Germinal center (tissue), 1 donor: ENCODE measurements at regions not wholly inside any gene's neighbourhood (a gene's known extent, or its start where the extent isn't known, plus 50 kb on each side); places are given as distances from the start of the nearest gene placed in this dataset.

Experiments
- DNase-seq: peaks from one replicate; pipeline ENCODE4 v3.0.0; 2012; ENCODE audit warnings: mixed read lengths, low spot score

DNA sequence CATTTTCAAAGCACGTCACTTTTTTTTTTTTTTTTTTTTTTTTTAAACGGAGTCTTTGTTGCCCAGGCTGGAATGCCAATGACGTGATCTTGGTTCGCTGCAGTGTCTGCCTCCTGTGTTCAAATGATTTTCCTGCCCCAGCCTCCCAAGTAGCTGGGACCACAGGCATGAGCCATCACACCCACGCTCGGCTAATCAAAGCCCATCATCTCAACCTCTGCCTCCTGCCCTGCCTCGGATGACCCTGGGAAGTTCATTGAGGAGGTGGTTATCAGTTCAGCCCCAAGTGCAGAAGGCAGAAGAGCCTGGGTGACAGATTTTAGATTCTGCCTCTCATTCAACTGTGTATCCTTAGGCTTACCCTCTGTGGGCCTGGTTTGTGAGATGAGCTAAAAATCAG lies 484.9 kb upstream of the EEF2KMT start:
- DNase-seq = no peak

DNA sequence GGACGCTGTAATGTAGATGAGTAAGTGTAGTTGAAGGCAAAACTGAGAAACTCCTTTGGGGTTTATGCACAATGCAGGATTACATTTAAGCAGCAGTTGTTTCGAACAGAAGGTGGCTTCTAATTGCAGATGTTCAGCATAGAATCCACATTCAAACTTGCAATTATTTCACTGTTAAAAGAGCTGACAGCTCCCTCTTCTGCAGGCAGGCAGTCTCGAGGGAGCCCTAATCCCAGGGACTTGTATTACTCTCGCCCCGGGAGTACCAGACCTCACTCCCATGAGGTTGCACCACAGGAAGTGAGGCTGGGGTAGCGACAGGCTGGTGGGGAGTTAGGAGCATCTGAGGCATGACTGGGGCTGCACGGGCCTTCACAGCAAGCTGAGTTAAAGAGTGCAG lies 484.3 kb upstream of the EEF2KMT start:
- no peak for DNase-seq

DNA sequence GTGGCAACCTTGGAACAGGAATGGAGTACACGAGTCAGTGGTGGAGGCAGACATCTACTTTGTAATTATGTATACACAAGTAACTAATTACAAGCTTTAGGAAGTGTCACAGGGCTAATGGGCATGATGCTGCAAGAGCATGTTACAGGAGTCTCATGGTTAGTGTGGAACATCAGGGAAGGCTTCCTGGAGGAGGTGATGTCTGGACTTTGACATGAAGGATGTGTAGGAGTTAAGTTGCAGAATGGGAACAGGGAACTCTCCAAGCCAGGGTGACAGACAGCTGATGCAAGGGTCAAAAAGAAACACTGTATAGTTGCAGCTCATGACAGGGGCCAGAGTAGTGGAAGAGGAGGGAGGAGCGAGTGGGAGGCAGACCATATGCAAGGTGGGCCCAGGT lies 483.8 kb upstream of the EEF2KMT start:
- DNase-seq = no peak

DNA sequence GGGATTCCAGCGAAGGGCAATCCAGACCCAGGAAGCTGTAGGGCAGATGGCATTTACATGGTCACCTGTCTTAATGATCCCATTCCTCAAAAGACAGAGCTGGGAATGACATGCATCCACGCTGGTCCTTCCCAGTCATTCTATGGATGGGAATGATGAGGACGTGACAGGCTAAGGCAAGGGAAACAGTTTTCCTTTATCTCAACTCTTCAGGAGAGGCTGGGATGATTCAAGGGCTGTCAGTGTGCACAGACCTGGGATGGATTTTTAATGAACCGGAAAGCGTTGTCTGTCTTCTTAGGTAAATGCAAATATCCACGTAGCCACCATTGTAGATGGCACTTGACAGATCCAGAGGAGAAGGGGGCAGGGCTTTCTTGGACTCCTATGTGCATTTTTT lies 483.2 kb upstream of the EEF2KMT start:
- no peak for DNase-seq

DNA sequence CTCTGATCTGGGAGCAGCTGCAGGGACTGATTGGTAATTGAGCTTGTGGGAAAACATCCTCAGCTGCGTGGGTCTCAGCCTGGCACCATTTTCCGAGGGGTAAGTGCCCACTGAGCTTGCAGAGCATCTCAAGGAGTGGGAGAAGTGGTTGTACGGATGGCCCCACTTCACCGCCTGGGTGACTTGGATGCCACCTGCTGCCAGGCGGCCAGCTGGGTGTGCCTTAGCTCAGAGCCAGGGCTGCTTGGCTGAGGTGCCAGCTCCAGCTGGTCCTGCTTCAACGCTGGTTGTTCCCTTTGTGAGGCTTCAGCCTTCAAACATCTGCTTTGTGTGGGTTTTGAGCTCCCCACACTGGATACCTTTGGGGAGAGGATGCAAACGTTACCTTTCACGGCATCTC lies 482.7 kb upstream of the EEF2KMT start:
- no peak for DNase-seq

DNA sequence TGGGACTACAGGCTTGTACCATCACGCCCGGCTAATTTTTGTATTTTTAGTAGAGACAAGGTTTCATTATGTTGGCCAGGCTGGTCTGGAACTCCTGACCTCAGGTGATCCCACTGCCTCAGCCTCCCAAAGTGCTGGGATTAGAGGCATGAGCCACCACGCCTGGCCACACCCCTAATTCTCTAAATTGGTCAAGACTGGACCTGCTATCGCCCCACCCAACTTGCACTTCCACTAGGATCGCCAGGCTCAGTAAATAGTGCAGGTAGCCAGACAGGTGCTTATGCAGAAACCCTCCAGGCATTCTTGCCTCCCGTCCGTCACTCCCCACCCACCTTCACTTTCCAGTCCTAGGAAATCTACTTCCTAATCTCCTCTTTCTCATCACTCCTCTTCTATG lies 481.4 kb upstream of the EEF2KMT start:
- DNase-seq = no peak

DNA sequence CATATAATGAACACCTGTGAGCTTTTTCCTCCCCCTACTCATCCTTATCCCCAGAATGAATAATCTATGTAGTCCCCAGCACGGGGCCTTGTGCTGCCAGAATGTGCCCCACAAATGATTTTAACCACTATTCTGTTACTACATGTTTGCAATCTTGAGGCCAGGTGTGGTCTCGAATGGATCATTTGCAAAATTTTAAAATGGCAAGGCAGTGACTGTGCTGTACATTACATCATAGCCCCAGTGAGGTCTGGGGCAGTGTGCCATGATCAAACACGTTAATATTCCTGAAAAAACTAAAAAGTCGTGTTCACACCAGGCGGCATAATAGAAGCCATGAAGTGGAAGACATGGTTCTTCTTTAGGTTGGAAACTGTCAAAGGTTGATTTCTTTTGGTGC lies 479.9 kb upstream of the EEF2KMT start:
- no peak for DNase-seq

DNA sequence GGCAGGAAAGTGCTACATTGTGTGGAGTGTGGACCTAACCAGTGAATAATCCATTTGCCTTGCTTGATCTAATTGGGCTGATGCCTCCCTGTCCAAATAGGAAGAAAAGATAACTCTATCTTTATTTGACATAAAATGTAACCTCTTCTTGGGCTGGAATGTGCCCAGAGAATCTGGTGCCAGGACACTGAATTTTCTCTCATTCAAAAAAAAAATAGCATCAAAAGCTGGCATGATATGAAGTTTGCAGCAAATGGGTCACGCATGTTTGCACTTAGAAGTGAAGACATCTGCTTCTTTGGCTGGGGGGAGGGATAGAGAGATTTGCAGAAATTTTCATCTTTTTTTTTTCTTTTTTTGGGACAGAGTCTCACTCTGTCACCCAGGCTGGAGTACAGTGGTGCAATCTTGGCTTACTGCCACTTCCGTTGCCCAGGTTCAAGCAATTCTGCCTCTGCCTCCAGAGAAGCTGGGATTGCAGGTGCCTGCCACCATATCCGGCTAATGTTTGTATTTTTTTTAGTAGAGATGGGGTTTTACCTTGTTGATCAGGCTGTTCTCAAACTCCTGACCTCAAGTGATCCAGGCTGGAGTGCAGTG lies 478.2 kb upstream of the EEF2KMT start:
- no peak for DNase-seq

DNA sequence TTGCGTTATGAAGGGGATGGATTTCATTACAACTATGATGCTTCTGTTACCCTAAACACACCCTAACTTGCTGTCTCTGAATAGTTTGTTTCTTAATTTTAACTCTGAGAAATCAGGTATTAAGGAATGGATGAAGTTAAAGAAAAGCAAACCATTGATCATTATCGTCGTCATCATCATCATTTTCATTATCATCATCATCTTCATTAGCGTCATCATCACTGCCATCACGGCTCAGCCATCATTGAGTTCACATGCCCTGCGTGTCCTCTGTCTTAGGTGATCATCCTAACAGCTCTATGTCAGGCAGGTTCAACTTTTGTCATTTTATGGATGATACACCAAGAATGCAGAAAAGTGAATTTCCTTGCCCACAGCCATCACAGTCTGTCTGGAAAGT lies 477.5 kb upstream of the EEF2KMT start:
- no peak for DNase-seq

DNA sequence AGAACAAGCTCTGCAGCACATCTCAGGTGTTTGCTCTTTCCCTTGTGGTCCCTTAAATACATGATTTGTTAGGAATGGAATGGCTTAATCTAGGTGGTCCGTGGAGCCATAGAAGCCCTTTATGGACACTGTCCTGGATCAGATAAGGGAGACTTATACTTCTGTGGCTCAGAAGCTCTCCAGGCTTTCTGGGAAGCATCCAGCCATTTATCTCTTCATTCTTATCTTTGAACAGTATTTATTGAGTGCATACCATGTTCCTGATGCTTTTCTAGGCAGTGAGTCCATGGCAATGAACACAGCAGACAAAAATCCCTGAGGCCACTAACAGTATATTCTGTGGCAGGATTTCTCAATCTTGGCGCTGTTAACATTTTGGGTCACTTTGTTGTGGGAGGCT lies 474.5 kb upstream of the EEF2KMT start:
- no peak for DNase-seq

DNA sequence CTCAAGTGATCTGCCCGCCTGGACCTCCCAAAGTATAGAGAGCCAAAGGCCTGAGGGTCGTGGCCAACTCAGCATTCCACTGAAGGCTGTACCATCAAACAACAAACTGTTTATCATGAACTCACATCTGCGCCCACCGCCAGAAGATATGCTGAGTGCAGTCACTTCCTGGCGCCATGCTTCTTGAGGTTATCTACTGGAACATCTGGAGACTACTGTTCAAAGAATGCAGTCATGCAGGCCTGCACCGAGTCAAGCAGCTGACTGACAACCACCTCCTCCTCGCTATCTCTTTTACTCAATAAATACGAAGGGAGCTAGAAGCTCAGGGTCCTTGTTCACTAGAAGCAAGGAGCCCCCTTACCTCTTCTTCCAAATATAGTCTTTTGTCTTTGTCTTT lies 473.9 kb upstream of the EEF2KMT start:
- no peak for DNase-seq

DNA sequence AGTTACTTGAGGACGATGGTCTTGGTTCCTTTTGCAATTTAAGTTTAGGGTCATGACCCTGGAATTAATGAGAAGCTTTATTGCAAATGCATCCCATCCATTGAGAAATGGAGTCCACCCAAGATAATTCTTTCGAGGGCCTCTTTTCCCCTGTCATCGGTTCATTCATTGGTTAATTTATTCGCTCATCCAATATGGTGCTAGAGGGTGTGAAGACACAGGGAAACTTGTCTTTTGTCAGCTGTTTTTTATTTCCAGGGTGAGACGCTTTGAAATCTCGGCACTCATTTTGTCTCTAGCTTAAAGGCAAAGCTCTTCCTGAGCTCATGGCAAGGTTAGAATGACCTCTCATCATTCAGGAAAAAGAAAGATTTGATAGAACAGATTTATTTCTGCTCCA lies 464.2 kb upstream of the EEF2KMT start:
- no peak for DNase-seq

DNA sequence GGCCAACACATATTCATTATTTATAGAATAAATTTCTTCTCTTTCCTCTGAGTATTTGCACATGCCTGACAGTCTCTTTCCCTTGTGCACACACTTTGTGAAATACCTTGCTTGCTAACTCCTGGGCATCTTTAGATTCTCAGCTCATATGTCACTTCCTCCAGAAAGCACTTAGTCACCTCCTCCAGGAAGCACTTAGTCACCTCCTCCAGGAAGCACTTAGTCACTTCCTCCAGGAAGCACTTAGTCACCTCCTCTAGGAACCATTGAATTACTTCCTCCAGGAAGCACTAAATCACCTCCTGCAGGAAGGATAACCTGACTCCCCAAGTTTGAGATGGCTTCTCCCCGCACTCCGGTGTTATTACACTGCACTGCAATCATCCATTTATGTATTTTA lies 462.5 kb upstream of the EEF2KMT start:
- no peak for DNase-seq

DNA sequence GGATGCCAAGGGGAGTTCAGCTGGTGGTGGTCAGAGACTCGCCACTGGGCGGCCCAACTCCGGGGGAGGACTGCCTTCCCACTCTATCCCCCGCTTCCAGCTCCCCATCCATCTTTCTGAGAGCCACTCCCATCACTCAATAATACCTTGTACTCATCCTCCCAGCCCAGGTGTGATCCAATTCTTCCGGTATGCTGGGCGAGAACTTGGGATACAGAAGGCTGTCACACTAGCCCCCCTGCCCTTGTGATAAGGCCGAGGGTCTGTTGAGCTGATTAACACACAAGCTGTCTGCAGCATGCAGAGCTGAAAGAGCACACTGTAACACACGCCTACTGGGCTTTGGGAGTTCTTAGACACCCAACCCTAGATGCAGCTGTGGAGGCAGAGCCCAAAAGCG lies 460.4 kb upstream of the EEF2KMT start:
- no peak for DNase-seq

DNA sequence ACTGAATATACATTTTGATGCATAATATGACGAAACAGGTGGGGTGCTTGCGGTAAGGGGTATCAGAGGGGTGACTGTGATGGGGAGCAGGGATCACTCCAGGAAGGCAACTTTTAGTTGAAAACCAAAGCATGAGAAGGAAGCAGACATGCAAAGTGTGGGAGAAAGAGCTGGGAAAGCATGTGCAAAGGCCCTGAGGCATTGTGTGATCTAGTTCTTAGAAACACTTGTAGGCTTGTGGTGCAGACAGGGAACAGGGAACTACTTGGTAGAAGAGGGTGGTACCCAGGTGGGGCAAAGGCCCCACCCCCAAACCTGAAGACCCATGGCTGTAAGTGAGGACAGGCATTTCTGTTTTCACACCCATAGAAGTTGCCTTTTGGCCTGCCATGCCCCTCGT lies 459.9 kb upstream of the EEF2KMT start:
- no peak for DNase-seq

DNA sequence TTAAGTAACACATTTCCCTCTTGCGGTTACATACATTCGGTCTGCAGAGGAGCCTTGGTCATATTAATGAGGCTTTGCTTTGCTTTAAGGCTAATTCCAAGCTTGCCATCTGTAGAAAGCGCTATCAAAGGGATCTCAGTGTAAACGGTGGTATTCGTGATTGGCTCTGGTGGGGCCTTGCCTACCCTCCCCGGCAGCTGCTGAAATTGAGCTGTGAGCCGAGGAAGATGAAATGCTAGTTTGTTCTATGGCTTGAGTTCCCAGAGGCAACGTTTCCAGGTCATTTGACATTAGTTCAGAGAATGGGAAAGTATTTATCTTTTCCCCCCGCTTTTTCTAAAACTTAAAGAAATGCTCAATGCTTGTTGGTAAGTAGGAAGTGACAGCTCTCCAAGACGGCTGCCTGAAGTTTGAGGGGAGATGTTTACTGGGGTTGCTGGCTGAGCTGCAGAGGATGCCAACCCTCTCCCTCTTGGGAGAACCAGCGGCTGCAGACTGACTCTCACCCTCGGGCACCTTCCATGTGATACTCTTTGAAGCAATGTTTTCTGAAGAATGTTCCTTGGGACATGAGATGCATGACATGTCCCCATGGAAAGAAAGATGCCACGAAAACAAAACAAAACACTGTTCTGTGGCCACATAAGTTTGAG lies 458.7 kb upstream of the EEF2KMT start:
- DNase-seq = no peak

DNA sequence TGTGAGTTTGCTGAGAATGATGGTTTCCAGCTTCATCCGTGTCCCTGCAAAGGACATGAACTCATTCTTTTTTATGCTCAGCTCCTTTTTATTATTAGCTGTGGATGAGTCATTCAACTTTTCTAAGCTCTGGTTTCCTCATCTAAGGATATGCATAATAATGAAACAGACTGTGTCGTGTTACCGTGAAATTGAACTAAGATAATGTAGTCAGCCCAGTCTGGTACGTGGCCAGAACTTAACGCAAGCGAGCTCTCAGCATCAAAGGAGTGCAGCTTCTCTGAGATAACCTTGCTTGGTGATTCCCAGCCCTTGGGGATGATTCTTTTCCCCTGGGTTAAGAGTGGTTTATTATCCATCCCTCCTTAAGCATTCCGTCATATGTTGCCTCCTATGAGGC lies 454.3 kb upstream of the EEF2KMT start:
- DNase-seq = no peak

DNA sequence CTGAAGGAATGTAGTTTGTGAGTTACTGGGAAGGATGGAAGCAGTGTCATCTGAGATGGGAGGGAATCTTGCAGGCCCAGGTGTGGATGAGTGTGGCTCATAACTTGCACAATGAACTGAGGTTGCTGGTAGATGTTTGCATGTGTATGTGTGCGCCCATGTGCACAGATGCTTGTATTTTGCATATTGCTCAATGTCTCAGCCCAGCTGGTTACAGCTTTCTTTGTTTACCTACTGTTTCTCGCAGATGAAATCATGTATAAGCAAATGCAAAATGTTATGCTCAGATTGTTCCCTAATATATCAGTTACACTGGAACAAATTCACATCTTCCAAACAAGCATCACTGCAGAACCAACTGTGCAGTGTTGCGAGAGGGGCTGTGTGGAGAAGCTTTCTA lies 452.2 kb upstream of the EEF2KMT start:
- no peak for DNase-seq

DNA sequence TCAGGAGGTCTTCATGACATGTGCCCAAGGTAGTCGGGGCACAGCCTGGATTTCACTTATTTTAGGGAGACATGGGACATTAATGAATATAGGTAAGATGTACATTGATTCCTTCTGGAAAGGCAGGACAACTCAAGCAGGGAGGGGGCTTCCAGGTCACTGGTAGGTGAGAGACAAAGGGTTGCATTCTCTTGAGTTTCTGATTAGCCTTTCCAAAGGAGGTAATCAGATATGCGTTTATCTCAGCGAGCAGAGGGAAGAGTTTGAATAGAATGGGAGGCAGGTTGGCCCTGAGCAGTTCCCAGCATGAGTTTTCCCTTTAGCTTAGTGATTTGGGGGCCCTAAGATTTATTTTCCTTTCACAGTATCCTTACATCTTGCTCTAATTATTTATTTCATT lies 443.8 kb upstream of the EEF2KMT start:
- DNase-seq = no peak

DNA sequence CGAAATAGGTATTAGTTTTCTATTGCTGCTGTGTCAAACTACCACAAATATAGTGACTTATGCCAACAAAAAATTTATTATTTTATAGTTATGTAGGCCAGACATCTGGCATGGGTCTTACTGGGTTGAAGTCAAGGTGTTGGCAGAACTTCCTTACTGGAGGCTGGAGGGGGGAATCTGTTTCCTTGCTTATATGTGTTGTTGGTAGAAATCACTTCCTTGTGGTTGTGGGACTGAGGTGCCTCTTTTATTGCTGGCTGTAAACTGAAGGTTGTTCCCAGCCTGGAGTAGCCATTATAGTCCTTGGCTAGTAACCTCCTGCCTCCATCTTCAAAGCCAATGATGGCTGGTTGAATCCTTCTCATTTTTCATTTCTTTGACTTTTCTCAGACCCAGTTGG lies 439.8 kb upstream of the EEF2KMT start:
- DNase-seq = no peak

DNA sequence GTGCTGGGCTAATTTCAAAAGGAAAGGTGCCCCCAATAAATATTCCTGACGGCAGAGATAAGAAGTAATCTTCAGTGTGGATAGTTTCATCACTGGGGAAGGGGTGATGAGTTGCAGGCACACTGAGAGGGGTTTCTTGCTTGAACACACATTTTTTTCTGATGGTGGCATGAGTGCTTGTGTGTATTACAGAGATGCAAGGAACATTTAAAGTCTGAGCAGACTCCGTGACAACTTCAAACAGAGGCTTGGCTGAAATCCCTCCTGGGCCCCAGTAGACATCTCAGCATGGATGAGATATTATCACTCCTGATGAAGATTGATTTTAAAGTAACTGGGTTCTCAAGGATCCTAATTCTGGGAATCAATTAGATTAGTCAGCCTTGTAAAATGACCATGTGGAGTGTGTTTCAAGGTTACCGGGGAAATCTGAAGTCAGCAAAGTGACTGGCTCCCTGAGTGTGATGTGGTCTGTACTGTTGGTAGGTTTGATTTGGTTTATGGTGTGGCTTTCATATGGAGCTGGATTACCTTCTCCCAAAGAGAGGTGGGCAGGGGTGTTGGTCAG lies 435.8 kb upstream of the EEF2KMT start:
- DNase-seq = no peak

DNA sequence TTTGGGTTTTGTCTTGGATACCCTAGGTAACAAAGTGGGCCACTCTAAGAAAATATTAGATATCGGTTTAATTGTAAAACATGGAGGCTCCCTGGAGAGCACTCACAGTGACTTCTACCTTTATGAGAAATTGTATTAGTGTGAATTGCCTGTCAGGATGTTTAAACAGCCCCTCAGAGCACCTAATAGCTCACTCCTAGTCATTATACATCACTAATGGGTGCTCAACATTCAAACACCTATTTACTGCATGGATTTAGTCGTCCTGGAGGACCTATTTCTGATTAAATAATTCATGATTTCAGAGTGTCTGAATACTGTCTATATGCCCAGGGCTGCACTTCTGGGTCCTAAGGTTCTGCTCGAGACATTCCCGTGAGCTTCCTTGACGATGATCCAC lies 430.2 kb upstream of the EEF2KMT start:
- no peak for DNase-seq

DNA sequence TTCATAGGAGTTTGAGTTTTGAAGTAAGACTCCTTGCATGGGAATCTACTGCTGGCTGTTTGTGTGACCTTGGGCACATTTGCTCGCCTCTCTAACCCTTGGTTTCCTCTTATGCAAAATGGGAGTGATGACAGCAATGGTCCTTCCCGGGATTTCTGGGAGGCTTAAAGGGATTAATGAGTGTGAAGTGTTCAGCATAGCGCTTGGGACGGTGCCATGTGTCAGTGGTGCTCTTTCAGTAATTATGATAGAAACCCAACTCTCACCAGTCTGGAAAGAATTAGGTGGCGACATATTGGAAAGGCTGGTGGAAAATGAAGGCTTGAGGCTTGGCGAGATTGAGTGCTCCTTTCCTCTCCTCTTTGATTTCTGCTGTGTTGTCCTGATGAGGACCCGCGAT lies 429.2 kb upstream of the EEF2KMT start:
- DNase-seq = no peak

DNA sequence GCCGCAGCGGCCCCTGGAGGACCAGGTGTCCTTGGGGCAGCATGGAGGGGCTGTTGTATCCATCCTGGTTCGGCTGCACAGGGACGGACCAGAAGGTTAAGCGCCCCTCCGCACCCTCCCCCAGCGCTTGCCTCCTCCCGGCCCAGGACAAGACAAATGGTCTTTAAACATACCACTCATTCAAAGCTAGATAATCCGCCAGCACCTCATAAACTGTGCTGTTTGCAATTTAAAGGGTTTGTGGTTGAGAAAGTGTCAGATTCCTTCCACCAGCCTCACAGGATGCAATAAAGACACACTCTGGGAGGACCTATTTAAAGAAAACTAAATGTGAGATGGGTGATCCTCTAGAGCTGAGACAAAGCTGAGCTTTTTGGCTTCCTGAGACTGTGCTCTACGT lies 426.2 kb upstream of the EEF2KMT start:
- DNase-seq = no peak
